ENCODE measurements at regions not wholly inside any gene's neighbourhood (a gene's known extent, or its start where the extent isn't known, plus 50 kb on each side); places are given as distances from the start of the nearest gene placed in this dataset.

DNA sequence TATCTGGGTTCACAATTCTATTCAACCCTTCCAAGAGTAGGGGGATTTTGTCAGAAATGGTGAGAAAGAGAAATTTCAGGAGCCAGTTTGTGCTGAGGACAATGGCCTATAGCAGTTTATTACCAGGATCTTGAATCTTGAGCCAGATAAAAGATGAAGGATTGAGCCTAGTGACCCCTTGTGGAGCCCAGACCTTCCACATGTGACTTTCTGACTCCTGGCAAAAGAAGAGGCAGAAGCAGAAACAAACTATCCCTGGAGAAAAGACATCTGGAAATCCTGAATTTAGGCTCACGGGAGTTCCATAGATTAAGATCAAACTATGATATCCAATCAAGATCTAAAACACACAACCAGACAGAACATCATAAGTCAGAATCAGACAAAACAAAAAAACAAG is 60.9 kb upstream of the CHRM2 start:
- DNase-seq: no peak

DNA sequence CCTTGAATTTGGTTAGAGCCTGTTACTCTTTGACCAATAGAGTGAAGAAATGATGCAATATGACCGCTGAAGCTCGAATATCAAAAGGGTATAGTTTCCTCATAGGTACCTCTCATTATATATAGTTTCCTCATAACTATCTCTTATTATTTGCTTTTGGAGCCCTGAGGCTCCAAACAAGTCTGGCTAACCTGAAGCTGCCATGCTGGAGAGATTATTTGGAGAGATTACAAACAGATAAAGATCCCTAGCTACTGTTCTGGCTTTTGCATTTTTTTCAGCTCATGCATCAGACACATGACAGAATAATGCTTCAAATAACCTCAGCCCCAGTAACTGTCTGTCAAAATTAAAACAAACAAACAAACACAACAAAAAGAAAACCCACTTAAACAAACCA is 65.4 kb upstream of the CHRM2 start:
- no peak for DNase-seq

DNA sequence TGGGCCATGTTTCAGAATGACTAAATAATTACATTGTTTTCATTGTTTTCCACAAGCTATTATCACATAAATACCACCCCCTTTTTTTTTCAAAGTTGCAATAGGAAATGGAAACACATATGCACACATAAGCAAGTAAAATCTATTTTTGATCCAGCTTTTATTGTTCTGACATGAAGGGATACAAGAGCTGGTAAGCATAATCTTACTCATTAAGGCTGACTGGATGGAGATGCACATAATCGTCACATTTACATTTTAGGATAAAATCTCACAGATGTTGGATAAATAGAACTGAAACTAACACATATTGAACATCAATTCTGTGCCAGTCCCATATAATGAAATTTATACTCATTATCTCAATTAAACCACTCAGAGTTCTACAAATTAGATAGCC is 84.5 kb upstream of the CHRM2 start:
- DNase-seq: no peak

DNA sequence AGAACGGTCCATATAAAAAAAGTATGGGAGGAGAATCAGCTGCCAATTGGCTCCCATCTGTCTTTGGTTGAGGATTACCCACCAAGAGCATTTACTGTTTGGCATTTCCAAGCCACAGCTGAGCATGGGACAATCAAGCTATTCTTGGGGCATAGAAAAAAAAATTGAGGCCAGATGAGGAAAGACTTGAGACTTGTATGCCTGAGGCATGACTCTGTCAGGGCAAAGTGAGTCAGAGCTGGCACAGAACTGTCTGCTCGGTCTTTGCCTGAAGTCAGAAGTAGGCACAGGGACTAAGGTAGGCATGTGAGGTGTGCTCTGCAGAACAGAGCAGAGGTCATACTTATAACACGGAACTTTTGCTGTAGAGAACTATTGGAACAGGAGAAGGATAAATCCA is 126.5 kb upstream of the CHRM2 start:
- no peak for DNase-seq

DNA sequence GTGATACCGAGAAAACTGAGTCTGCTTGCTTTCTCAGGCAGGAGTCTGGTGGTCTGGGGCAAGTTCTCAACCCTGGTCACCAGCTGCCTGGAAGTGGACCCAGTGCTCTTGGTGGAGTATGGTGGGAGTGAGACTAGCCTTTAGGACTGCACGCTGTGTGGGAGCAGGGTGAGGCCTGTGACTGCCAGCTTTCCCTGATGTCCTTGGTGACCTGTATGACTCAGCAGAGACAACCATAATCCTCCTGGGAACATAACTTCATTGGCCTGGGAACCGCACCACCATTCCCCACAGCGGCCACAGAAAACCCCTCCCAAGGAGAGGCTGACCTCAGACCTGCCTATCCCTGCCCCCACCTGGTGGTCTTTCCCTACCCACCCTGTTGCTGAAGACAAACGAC is 139.5 kb upstream of the CHRM2 start:
- DNase-seq: no peak

DNA sequence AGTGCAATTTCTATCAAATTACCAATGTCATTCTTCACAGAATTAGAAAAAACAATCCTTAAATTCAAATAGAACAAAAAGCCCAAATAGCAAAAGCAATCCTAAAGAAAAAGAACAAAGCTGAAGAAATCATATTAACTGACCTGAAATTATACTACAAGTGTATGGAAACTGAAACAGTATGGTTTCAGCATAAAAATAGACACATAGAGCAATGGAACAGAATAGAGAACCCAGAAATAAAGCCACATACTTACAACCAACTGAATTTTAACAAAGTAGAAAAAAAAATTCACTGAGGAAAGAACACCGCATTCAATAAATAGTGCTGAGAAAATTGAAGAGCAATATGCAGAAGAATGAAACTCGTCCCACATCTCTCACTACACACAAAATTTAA is 142.0 kb upstream of the CHRM2 start:
- no peak for DNase-seq

DNA sequence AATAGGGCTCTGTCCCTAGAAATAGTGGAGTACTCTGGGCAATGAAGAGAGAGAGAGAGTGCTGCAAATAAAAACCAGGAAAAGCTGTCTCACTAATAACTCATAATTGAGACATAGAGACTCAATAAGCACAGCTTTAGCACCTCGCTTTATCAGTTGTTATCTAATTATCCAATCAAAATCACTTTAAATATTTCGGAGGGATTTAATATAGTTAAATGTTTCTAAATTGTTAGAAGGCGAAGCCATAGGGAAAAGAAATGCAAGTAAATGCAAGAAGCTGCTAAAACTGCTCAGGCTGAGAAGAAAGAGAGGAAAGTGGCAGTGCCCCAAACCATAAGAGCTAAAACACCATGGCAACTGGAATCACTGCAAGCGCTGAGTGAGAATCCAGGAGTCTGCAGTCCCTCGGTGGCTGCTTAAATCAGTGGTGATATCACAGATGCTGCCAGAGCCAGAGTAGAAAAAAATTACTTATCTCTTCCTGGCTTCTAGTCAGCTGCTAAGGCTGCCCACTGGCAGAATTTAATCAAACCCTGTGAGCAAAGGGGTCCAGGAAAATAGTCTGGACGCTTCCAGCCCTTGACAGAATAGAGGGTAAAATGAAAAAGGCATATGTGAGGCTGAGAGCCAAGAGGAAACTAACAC is 150.4 kb upstream of the CHRM2 start:
- no peak for DNase-seq

DNA sequence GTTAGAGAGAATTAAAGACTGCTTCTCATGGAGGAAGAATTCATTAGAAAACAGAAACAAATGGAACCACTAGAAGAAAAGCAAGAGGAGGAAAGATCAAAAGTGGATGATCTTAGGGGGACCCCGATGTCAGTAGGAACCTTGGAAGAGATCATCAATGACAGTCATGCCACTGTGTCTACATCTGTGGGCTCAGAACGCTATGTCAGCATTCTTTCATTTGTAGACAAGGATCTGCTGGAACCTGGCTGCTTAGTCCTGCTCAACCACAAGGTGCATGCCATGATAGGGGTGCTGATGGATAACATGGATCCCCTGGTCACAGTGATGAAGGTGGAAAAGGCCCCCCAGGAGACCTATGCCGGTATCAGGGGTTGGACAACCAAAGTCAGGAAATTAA is 154.4 kb upstream of the CHRM2 start:
- DNase-seq: no peak

DNA sequence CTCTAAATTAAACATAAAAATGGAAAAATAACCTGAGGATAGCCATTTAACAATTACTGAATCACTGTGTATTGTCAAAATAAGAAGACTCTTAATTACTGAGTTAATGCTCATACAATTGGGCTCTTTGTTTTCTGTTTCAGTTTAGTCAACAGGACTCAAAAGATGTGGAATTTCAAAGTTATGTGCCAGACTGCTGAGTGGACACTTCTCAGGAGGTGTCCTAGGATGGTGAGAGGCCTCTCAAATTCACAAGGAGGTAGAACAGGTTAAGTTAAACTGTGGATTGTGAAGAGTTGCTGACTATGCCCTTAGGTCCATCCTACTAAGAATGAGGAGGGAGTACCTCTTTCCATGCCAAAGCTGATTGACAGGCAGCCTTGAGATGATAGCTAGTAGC is 157.7 kb upstream of the CHRM2 start:
- no peak for DNase-seq

DNA sequence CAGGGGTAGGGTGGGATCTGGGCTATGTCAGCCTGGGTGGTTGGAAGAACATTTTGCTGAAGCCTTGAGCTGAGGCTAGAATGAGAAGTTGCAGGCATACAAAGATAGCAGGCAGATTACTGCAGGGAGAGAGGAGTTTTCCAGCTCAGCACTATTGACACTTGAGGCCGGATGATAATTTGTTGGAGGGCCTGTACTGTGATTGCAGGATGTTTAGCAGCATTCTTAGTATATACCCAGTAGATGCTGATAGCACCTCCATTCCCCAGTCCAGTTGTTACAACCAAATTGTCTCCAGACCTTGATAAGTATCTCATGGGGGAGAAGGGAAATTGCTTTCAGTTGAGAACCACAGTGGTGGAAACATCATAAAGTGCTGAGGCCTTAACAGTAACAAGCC is 158.6 kb upstream of the CHRM2 start:
- no peak for DNase-seq

DNA sequence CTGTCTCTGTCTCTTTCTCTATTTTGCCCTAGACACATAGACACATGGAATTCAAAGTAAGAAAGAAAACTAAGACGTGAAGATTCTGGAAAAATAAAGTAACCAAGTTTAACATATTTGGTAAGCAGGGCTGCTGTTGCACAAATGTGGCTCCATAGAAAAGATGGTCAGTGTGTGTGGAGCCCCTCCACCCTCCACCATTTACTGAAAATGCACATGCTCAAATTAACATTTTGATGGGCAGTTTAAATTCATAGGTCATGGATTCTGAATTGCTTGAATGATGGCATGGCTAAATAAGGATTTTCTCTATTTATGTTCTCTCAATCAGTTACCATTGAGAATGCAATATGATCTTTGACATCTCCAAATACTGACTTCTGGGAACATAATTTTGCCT is 165.5 kb upstream of the CHRM2 start:
- no peak for DNase-seq

DNA sequence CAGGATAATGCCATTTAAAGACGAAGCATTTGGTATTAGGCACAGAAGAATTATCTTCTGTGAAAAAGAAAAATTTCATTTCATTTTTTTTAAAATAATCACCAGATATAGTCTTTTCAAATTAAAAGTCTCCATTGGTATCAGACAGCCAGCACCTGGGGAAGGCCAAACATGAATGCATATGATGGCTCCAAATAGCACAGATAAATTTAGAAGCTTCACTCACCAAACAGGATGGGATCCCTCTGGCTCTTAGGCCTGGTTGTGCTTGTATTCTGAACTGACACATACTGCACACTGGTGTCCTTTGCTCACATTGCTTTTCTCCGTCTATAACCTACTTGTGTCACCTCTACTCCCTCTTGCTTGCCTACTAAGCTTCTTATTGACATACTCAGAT is 169.5 kb upstream of the CHRM2 start:
- DNase-seq: no peak

DNA sequence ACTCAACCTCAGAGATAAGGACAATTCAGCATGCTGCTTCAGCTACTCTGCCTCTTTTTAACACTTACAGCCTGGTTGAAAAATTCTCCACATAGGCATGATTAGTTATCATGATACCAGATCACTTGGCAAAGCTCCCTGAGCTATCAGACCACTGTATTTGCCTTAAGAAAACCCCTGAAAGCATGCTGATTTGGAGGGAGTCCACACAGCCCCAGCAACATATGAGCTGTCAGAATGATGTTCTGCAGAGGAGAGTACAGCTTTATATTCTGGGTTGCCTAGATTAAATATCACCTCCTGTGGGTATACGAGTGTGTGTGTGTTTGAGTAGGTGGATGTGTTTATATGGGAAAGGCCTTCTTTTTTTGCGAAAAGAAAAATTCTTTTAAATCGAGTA is 170.2 kb upstream of the CHRM2 start:
- no peak for DNase-seq

DNA sequence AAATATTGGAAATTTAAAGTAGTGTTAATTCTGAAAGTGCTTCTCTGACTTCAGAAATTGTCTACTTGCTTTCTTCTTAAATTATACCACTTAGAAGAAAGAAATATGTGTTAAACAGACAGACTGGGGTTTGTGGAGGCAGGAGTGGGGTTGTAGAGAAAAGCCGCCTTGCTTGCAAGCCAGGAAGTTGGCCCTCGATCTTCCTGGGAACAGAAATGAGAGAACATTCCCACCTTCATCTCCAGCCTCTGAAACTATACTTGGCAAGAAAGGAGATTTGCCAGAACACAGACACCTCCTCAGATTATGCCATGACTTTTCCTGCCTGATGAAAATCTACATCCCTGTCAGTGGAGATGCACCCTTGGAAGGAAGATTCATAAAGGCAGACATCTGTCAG is 171.2 kb upstream of the CHRM2 start:
- DNase-seq: no peak

DNA sequence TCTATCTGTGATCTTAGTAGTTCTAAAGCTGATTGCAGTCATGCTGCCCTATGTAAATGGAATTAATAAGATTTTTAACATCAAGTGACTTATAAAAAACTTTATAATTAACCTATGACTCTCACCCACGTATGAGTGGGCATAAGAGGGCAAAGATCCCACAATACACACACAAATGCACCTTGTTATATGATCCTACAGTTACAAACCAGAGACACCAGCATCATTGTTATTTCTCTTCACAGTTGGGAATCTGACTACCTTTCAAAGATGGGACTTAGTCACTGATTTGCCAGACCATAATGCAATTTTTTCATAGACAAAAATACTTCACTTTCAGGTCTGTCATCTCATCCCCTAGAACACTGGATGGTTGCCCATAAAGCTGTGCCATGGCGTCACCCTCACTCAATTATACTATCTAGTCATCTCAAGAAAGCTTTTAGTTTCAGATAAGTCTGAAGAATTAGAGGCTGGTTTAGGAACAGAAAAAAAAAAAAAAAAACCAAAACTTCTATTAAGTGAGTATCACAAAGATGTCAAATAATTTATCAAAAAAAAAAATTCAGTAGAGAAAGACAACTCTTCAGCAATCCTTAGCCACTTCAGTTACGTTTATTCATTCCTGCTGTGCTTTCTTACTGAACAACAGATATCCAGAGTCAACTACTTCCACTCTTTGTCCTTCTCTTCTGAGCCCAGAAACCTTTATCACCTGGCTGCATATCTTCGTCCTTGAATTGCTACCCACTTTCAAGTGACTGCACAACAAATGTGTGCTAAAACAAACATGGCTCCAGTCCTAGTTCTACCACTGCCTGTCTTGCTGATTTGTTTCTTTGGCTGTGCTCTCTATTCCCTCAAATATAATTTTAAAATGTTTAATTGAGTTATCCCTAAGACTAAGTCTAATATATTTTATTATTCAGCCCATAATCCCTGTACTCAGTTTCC is 175.0 kb upstream of the CHRM2 start:
- DNase-seq: no peak

DNA sequence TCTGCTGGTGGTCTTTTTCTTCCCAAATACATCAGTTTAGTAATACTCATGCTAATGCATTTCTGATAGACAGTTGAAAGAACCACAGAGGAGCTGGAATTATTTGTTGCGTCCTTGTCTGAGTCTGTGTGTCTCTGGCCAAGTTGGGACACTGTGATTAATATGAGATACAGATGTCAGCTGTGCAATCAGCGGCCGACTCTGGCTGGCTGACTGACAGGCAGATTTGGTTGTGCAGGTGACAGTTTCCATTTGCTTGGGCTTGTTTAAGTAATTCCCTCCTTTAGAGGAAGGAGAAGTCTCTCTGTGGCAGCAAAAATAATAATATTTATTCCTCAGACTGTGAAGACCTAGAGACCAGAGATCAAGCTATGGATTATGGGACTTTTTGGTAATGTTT is 176.2 kb upstream of the CHRM2 start:
- DNase-seq: no peak

DNA sequence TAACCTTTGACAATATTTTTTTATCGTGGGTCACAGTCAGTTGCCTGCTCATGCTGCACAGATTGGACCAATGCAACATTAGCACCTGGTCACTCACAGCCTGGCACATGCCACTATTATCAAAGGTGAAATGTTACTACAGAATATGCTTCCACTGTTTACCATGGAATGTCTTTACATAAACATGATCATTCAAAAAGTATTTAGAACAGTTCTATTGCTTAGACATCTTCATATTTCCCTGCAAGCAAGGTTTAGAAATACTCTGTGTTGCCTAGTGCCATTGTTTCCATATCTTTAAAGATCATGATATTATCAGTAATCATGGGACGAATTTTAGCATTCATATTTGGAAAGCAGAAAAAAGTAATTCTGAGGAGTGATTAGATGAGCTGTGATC is 179.9 kb upstream of the CHRM2 start:
- no peak for DNase-seq

DNA sequence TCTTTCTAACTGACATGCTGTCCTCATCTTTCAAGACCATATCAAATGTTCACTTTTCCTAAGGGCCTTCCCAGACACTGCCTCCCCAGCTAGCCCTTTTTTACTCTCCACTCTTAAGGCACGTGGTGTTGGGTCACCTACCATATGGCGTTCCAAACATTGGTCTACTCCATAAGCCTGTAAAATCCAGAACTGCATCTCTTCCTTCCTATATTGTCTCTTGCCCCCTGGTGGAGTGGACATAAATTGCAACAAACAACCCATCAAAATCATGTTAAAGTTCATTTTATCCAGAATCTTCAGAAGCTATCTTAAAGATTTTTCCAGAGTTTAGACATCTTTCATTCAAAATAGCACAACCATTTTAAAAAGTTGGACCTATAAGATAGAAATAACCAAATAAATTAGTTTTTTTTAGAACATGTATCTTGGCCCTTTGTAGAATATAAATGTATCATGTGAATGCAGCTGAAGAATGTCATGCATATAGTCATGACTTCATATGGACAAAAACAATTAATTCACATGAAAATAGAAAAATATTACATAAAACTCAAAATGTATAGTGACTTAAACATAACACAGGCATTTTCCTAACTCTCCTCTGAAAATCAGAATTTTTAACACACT is 180.6 kb upstream of the CHRM2 start:
- DNase-seq: no peak

DNA sequence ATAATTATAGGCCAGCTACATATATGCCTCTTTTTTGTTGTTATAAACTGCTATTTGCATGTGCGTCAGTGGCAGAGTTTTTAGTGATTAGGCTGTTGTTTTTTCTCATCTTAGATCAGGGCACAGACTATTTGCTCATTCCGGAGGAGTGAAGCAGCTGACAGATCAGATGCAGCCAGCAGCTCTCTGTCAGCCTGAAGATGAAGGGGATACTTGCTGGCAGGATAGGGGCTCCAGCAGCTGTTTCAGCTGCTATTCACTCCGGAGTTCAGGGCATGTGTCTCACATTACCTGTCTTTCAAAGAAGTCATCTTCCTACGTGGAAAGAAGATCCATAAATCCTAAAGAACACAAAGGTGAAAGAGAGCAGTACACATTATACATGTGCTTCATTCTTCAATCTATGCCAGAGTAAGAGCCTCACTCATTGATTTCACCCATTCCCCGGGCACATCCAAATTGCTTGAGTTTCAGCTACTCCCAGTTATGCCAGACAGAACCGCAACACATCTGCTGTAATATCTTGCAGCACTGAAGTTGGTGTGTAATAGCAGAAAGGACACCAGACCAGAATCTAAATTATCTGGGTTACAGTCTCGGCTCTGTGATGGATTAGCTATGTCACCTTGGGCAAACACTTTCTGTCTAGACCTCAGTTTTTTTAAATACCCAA is 182.8 kb upstream of the CHRM2 start:
- DNase-seq: no peak

DNA sequence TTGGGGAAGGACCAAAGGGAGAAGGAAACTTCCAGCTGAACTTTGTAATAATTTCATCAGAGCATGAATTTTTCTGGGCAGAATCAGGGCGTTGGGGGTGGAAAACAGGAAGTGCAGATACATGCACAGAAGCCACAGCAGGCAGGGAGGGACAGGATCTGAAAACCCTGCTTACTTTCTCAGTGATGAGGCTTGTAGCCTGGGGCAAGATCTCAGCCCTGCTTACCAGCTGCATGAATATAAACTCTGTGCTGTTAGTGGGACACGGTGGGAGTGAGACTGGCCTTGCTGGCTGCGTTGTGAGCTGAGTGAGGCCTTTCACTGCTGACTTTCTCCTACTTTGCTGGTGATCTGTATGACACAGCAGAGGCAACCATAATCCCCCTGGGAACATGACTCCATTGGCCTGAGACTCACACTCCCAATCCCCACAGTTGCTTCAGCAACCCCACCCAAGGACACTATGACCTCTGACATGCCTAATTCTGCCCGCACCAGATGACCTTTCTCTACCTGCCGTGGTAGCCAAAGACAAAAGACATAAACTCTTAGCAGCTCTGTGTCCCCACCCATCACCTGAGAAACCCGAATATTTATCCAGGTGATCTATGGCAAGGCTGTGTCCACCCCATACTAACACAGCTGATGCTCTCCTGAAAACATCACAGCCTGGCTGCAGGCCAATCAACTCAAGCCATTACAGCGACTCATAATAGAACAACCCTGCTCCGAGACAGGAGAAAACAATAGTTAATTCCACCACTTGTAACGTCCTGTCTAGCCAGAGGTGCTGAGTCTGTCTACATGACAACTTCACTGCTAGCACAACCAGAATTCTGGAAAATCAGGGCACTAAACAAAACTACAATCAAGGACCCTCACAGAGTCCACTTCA is 190.7 kb upstream of the CHRM2 start:
- no peak for DNase-seq

DNA sequence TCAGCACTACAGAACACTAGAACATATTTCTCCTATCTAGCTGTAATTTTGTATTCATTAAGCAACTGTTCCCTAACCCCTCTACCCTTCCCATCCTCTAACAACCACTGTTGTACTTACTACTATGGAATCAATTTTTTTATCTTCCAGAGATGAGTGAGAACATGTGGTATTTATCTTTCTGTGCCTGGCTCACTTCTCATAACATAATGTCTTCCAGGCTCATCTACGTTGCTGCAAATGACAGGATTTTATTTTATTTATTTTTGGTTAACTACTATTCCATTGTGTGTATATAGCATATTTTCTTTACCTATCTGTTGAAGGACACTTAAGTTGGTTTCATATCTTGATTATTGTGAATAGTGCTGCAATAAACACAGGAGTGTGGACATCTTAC is 200.9 kb upstream of the CHRM2 start:
- no peak for DNase-seq

DNA sequence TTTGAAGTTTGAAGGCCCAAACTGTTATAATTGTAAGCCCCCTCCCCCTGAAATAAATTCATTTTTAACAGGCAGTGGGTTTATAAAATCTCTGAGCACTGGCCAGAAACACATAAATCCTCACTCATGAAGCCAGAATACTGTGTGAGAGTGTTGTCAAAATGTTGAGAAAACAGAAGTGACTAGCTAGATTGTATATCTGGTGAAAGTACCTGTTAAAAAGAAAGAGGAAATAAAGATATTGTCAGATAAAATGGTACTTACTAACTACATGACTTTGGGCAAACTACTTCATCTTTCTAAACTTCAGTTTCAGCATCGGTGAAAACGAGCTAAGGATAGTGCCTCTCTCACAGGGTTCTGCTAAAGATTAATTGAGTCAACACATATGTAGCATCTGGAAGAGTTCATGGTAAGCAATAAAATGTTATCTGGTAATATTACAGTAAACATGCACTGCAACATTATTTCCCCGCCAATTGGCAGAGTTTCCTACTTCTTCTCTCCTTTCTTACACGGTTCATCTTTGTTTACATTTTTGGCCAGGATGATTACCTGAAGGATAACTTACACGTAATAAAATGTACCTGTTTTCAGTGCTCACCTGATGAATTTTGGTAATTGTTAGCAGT is 202.5 kb upstream of the CHRM2 start:
- DNase-seq: no peak
